ENCODE measurements at regions not wholly inside any gene's neighbourhood (a gene's known extent, or its start where the extent isn't known, plus 50 kb on each side); places are given as distances from the start of the nearest gene placed in this dataset.

GRCh38 chr16:54213322-54213721 lies 73.3 kb downstream of the IRX3 start:
- Histone ChIP-seq H3K79me2 (ENCODE audit: insufficient read depth, low read length) (no peaks in the 10 kb centered on the region), H3K36me3 (ENCODE audit: insufficient read depth, low read length) (no peaks in the 10 kb centered on the region), H2AFZ (ENCODE audit: low read depth, low read length) (no peak overlapping the region), H3K9ac (ENCODE audit: low read length) (no peak overlapping the region), H3K27me3 (ENCODE audit: insufficient read depth, low read length) (peaks cover 19% of the 10 kb centered on the region), H3K4me2 (ENCODE audit: low read length) (no peak overlapping the region), H3K4me3 (ENCODE audit: insufficient read depth, low read depth, low read length) (no peak overlapping the region), H3K27ac (ENCODE audit: low read depth, low read length) (no peak overlapping the region), H3K9me3 (ENCODE audit: insufficient read depth, low read depth, low read length) (no peaks in the 10 kb centered on the region), H3K4me1 (ENCODE audit: insufficient read depth, low read length) (no peaks in the 10 kb centered on the region), H4K20me1 (ENCODE audit: insufficient read depth, low read length) (no peaks in the 10 kb centered on the region)
- Mint-ChIP-seq H3K9me3 (ENCODE audit: unreplicated experiment) (no peaks in the 10 kb centered on the region), H3K4me3 (ENCODE audit: unreplicated experiment) (no peak overlapping the region), H3K27me3 (ENCODE audit: low read depth, unreplicated experiment) (peaks cover 39% of the 10 kb centered on the region), H3K36me3 (ENCODE audit: low read depth, unreplicated experiment) (no peaks in the 10 kb centered on the region), H3K4me1 (ENCODE audit: low read depth, unreplicated experiment) (no peaks in the 10 kb centered on the region), H3K27ac (ENCODE audit: unreplicated experiment) (no peak overlapping the region)
- DNase-seq (ENCODE audit: low read depth) (no peak), FAIRE-seq (no peak)
- TF ChIP-seq EZH2 (IDR thresholded peaks at IDR 0.05; ENCODE audit: insufficient read depth, low read length) = no peak
- TF ChIP-seq, protein P1, sequence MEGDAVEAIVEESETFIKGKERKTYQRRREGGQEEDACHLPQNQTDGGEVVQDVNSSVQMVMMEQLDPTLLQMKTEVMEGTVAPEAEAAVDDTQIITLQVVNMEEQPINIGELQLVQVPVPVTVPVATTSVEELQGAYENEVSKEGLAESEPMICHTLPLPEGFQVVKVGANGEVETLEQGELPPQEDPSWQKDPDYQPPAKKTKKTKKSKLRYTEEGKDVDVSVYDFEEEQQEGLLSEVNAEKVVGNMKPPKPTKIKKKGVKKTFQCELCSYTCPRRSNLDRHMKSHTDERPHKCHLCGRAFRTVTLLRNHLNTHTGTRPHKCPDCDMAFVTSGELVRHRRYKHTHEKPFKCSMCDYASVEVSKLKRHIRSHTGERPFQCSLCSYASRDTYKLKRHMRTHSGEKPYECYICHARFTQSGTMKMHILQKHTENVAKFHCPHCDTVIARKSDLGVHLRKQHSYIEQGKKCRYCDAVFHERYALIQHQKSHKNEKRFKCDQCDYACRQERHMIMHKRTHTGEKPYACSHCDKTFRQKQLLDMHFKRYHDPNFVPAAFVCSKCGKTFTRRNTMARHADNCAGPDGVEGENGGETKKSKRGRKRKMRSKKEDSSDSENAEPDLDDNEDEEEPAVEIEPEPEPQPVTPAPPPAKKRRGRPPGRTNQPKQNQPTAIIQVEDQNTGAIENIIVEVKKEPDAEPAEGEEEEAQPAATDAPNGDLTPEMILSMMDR (IDR thresholded peaks at IDR 0.05; ENCODE audit: insufficient read depth, low read depth, low read length) = no peak

DNA sequence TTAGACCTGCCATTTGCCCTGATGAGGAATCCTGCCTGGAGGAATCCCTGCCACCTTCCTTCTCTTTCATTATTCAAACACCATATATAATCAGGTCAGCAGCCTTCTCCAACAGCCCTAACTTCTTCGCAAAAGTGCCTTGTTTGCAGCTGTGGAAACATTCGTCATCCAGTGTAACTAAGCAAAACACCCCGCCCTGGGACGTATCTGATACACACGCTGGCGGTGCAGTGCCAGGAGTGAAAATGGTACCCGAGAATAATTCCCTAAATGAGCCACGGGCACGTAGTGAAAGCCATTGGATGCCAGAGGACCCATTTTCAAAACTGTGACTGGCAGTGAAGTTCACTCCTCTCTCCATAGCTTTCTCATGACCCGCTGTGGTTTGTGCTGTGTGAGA lies 73.7 kb downstream of the IRX3 start:
- H3K9ac ChIP-seq (ENCODE audit: low read length) = no peak overlapping the region
- Mint-ChIP-seq H3K36me3 (ENCODE audit: low read depth, unreplicated experiment) (no peaks in the 10 kb centered on the region), H3K4me3 (ENCODE audit: unreplicated experiment) (no peak overlapping the region), H3K27me3 (ENCODE audit: low read depth, unreplicated experiment) (peaks cover 43% of the 10 kb centered on the region), H3K4me1 (ENCODE audit: low read depth, unreplicated experiment) (no peaks in the 10 kb centered on the region), H3K9me3 (ENCODE audit: unreplicated experiment) (no peaks in the 10 kb centered on the region), H3K27ac (ENCODE audit: unreplicated experiment) (no peak overlapping the region)
- no peaks in the 10 kb centered on the region for H3K79me2 ChIP-seq (ENCODE audit: insufficient read depth, low read length)
- DNase-seq (ENCODE audit: low read depth) (no peak), FAIRE-seq (no peak)
- H3K9me3 ChIP-seq (ENCODE audit: insufficient read depth, low read depth, low read length) = no peaks in the 10 kb centered on the region
- no peak overlapping the region for H2AFZ ChIP-seq (ENCODE audit: low read depth, low read length)
- H3K27me3 ChIP-seq (ENCODE audit: insufficient read depth, low read length) = peaks cover 19% of the 10 kb centered on the region
- no peaks in the 10 kb centered on the region for H3K36me3 ChIP-seq (ENCODE audit: insufficient read depth, low read length)
- TF ChIP-seq, protein P1 (IDR thresholded peaks at IDR 0.05; ENCODE audit: insufficient read depth, low read depth, low read length) = no peak
- TF ChIP-seq EZH2 (IDR thresholded peaks at IDR 0.05; ENCODE audit: insufficient read depth, low read length) = no peak
- H3K4me1 ChIP-seq (ENCODE audit: insufficient read depth, low read length) = no peaks in the 10 kb centered on the region
- no peaks in the 10 kb centered on the region for H4K20me1 ChIP-seq (ENCODE audit: insufficient read depth, low read length)
- no peak overlapping the region for H3K27ac ChIP-seq (ENCODE audit: low read depth, low read length)
- no peak overlapping the region for H3K4me2 ChIP-seq (ENCODE audit: low read length)
- H3K4me3 ChIP-seq (ENCODE audit: insufficient read depth, low read depth, low read length) = no peak overlapping the region

DNA sequence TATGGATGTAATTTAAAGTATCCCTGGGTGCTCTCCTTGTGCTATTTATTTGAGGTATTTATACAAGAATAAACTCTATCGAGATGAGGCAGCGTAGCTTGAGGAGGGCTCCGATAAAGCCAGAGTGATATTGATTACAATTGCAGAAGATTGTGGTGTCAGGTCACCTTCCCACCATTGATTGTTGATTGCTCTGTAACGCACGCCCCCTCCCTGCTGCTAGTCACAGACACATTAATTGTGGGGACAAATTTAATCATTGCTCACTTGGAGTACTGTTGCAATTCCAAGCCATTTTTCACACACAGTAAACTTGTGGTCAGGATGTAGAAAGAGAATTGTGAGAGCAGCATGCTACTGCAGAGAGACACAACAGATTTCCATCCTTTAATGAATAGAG lies 75.4 kb downstream of the IRX3 start:
- no peaks in the 10 kb centered on the region for H3K9me3 ChIP-seq (ENCODE audit: insufficient read depth, low read depth, low read length)
- H3K9me3 Mint-ChIP-seq (ENCODE audit: unreplicated experiment) = no peaks in the 10 kb centered on the region

More for the DNA sequence above, 75.4 kb downstream of the IRX3 start:
- no peak overlapping the region for H3K27ac ChIP-seq (ENCODE audit: low read depth, low read length)
- TF ChIP-seq EZH2 (IDR thresholded peaks at IDR 0.05; ENCODE audit: insufficient read depth, low read length) = no peak
- TF ChIP-seq, protein P1 (IDR thresholded peaks at IDR 0.05; ENCODE audit: insufficient read depth, low read depth, low read length) = no peak
- no peaks in the 10 kb centered on the region for H3K36me3 ChIP-seq (ENCODE audit: insufficient read depth, low read length)
- no peak overlapping the region for H3K9ac ChIP-seq (ENCODE audit: low read length)
- peaks cover 51% of the 10 kb centered on the region for H3K27me3 Mint-ChIP-seq (ENCODE audit: low read depth, unreplicated experiment)
- no peak overlapping the region for H3K4me3 ChIP-seq (ENCODE audit: insufficient read depth, low read depth, low read length)
- no peaks in the 10 kb centered on the region for H3K36me3 Mint-ChIP-seq (ENCODE audit: low read depth, unreplicated experiment)
- DNase-seq (ENCODE audit: low read depth) (no peak), FAIRE-seq (no peak)
- H3K4me2 ChIP-seq (ENCODE audit: low read length) = no peak overlapping the region
- H4K20me1 ChIP-seq (ENCODE audit: insufficient read depth, low read length) = no peaks in the 10 kb centered on the region
- H3K27ac Mint-ChIP-seq (ENCODE audit: unreplicated experiment) = no peak overlapping the region
- H3K4me1 ChIP-seq (ENCODE audit: insufficient read depth, low read length) = no peaks in the 10 kb centered on the region
- H3K4me3 Mint-ChIP-seq (ENCODE audit: unreplicated experiment) = no peak overlapping the region
- H3K27me3 ChIP-seq (ENCODE audit: insufficient read depth, low read length) = peaks cover 20% of the 10 kb centered on the region
- H3K79me2 ChIP-seq (ENCODE audit: insufficient read depth, low read length) = no peaks in the 10 kb centered on the region
- H3K4me1 Mint-ChIP-seq (ENCODE audit: low read depth, unreplicated experiment) = no peaks in the 10 kb centered on the region
- H2AFZ ChIP-seq (ENCODE audit: low read depth, low read length) = no peak overlapping the region

All from astrocyte (in vitro differentiated cells and primary cell).